Kidney (tissue), 13 donors: ENCODE measurements at regions not wholly inside any gene's neighbourhood (a gene's known extent, or its start where the extent isn't known, plus 50 kb on each side); places are given as distances from the start of the nearest gene placed in this dataset.

Experiments used
- DNase-seq, 5 donors: peaks; one replicate each; pipeline ENCODE4 v3.0.0-alpha.2; 2013 to 2020
- FAIRE-seq: peaks from 2 replicates; lab custom pipeline; 2012; peaks lifted over from hg19 to GRCh38; lab: Jason Lieb, UNC
- H3K27ac ChIP-seq, 2 donors: one replicate each; pipeline ENCODE4 v1.7.0; 2013; ENCODE audit warnings: low read depth in 2 of 2, low read length in 2 of 2, inconsistent platforms in 1 of 2
- H3K27me3 ChIP-seq: one replicate; pipeline ENCODE4 v1.7.1; 2013; ENCODE audit warnings: low read length, inconsistent platforms; ENCODE audit not compliant: control insufficient read depth, insufficient read depth
- H3K36me3 ChIP-seq, 3 donors: one replicate each; pipeline versions ENCODE4 v1.7.0 to v1.7.1; 2013; ENCODE audit warnings: low read length in 3 of 3, control low read depth in 1 of 3, inconsistent platforms in 1 of 3; ENCODE audit not compliant: insufficient read depth in 3 of 3, control insufficient read depth in 2 of 3
- H3K4me1 ChIP-seq, 3 donors: one replicate each; pipeline versions ENCODE4 v1.7.0 to v1.7.1; 2013; ENCODE audit warnings: low read length in 3 of 3, inconsistent platforms in 1 of 3, low read depth in 1 of 3; ENCODE audit not compliant: control insufficient read depth in 2 of 3, insufficient read depth in 2 of 3
- H3K4me3 ChIP-seq, 3 donors: one replicate each; pipeline versions ENCODE4 v1.7.0 to v1.8.1; 2013; ENCODE audit warnings: low read length in 3 of 3, control low read depth in 1 of 3, inconsistent platforms in 1 of 3
- H3K9ac ChIP-seq, 3 donors: one replicate each; pipeline versions ENCODE4 v1.7.0 to v1.7.1; 2013; ENCODE audit warnings: low read length in 3 of 3, control low read depth in 1 of 3, inconsistent platforms in 1 of 3
- H3K9me3 ChIP-seq, 3 donors: one replicate each; pipeline versions ENCODE4 v1.7.0 to v1.7.1; 2013; ENCODE audit warnings: low read length in 3 of 3, control low read depth in 1 of 3, inconsistent platforms in 1 of 3; ENCODE audit not compliant: control insufficient read depth in 2 of 3, insufficient read depth in 1 of 3
- CTCF ChIP-seq: IDR thresholded peaks from 3 replicates; pipeline ENCODE4 v1.5.1; 2012; ENCODE audit warnings: mild to moderate bottlenecking, moderate library complexity, borderline replicate concordance; ENCODE audit not compliant: insufficient read depth; ENCODE audit errors: extremely low read depth
- intact Hi-C: fragments of 100-400 bp; cut with DNase I; formaldehyde crosslinking; loops from one replicate; pipeline ENCODE4 v1.11.1; 2022
- donor health status: control.
- donor health status: control.
- donor health status: control.
- donor health status: control.
- donor health status: control.
- donor health status: DM: yes; HTN: yes; CAD: no.
- donor health status: Normal renal cell carcinoma (clear cell type).

GRCh38 chr5:73230264-73231245 lies 57.6 kb downstream of the TMEM174 start:
- Histone ChIP-seq H3K36me3 (no peaks in the 10 kb centered on the region), H3K4me3 (no peak overlapping the region), H3K27ac (no peak overlapping the region), H3K9ac (no peak overlapping the region), H3K9me3 (no peaks in the 10 kb centered on the region), H3K27me3 (peaks cover 11% of the 10 kb centered on the region), H3K4me1 (peaks cover 0 to 2% (median 0%) of the 10 kb centered on the region in 3 donors)
- intact Hi-C loops: no loop called here
- TF ChIP-seq CTCF: no peak
- peak in 3 of 5 donors; percentile 22 to 70 (median 50) for DNase-seq
- FAIRE-seq: no peak

GRCh38 chr5:73229271-73229670 lies 56.3 kb downstream of the TMEM174 start:
- Histone ChIP-seq H3K27ac (no peak overlapping the region), H3K4me1 (peaks cover 0 to 2% (median 0%) of the 10 kb centered on the region in 3 donors), H3K36me3 (no peaks in the 10 kb centered on the region), H3K9ac (no peak overlapping the region), H3K27me3 (peaks cover 11% of the 10 kb centered on the region), H3K4me3 (no peak overlapping the region), H3K9me3 (no peaks in the 10 kb centered on the region)
- no peak for FAIRE-seq
- TF ChIP-seq CTCF: no peak
- DNase-seq: peak in 2 of 5 donors; percentile 39 to 43
- intact Hi-C loops: no loop called here

- Histone ChIP-seq H3K27ac (no peak overlapping the region), H3K9ac (no peak overlapping the region), H3K4me3 (no peak overlapping the region), H3K9me3 (no peaks in the 10 kb centered on the region), H3K4me1 (no peaks in the 10 kb centered on the region), H3K27me3 (peaks cover 11% of the 10 kb centered on the region), H3K36me3 (no peaks in the 10 kb centered on the region)
- DNase-seq (no peak), FAIRE-seq (no peak)
- intact Hi-C loops: no loop called here
- no peak for TF ChIP-seq CTCF
These were observed 55.1 kb downstream of the TMEM174 start for GRCh38 chr5:73228052-73228451.
